ENCODE measurements at regions not wholly inside any gene's neighbourhood (a gene's known extent, or its start where the extent isn't known, plus 50 kb on each side); places are given as distances from the start of the nearest gene placed in this dataset.

GRCh38 chr13:50686551-50686950 lies 156.9 kb downstream of the DLEU7 start:
- DNase-seq (ENCODE audit: extremely low read depth, low read depth) = no peak
- no peak for TF ChIP-seq CTCF (IDR thresholded peaks at IDR 0.05; ENCODE audit: low read depth, low read length, missing control alignments)
- no peak overlapping the region for H3K4me3 ChIP-seq (replicated peaks; ENCODE audit: low read depth, low read length)

- DNase-seq (ENCODE audit: extremely low read depth, low read depth) = no peak
- TF ChIP-seq CTCF (IDR thresholded peaks at IDR 0.05; ENCODE audit: low read depth, low read length, missing control alignments) = no peak
- no peak overlapping the region for H3K4me3 ChIP-seq (replicated peaks; ENCODE audit: low read depth, low read length)
These were observed 155.9 kb downstream of the DLEU7 start for GRCh38 chr13:50687545-50687944.

- no peak for DNase-seq (ENCODE audit: extremely low read depth, low read depth)
These were observed 153.5 kb downstream of the DLEU7 start for GRCh38 chr13:50690006-50690405.

GRCh38 chr13:50691176-50691680 lies 152.3 kb downstream of the DLEU7 start:
- DNase-seq (ENCODE audit: extremely low read depth, low read depth) = no peak
- TF ChIP-seq CTCF (IDR thresholded peaks at IDR 0.05; ENCODE audit: low read depth, low read length, missing control alignments) = no peak
- H3K4me3 ChIP-seq (replicated peaks; ENCODE audit: low read depth, low read length) = no peak overlapping the region

More at GRCh38 chr13:50690006-50690405, 153.5 kb downstream of the DLEU7 start:
- H3K4me3 ChIP-seq (replicated peaks; ENCODE audit: low read depth, low read length) = no peak overlapping the region
- no peak for TF ChIP-seq CTCF (IDR thresholded peaks at IDR 0.05; ENCODE audit: low read depth, low read length, missing control alignments)

- no peak for TF ChIP-seq CTCF (IDR thresholded peaks at IDR 0.05; ENCODE audit: low read depth, low read length, missing control alignments)
- DNase-seq (ENCODE audit: extremely low read depth, low read depth) = no peak
- H3K4me3 ChIP-seq (replicated peaks; ENCODE audit: low read depth, low read length) = no peak overlapping the region
These were observed 151.7 kb downstream of the DLEU7 start for GRCh38 chr13:50691681-50692263.

- DNase-seq (ENCODE audit: extremely low read depth, low read depth) = no peak
- no peak for TF ChIP-seq CTCF (IDR thresholded peaks at IDR 0.05; ENCODE audit: low read depth, low read length, missing control alignments)
- no peak overlapping the region for H3K4me3 ChIP-seq (replicated peaks; ENCODE audit: low read depth, low read length)
These were observed 151.0 kb downstream of the DLEU7 start for GRCh38 chr13:50692396-50692915.
